HFFc6 (cell line): ENCODE measurements at regions not wholly inside any gene's neighbourhood (a gene's known extent, or its start where the extent isn't known, plus 50 kb on each side); places are given as distances from the start of the nearest gene placed in this dataset.
A peak's percentile ranks its signal among the peaks of the same experiment; 100 is the strongest.
"Not testable (repeated sequence)": the region's sequence is repeated elsewhere in the genome, so short reads cannot be mapped to it uniquely, and the experiment has no call there.

ENCODE experiments used
- DNase-seq: peaks from one replicate; pipeline ENCODE4 v3.0.0-alpha.2; 2018
- H3K27ac Mint-ChIP-seq: 2 replicates; pipeline ENCODE4 v1.8.0; 2020; ENCODE audit warnings: mild to moderate bottlenecking, mixed read lengths
- H3K27me3 Mint-ChIP-seq: 2 replicates; pipeline ENCODE4 v1.8.0; 2021; ENCODE audit warnings: mild to moderate bottlenecking, moderate library complexity, mixed read lengths; ENCODE audit not compliant: insufficient read depth
- H3K36me3 Mint-ChIP-seq: 2 replicates; pipeline ENCODE4 v1.8.0; 2021; ENCODE audit warnings: low read depth, mixed read lengths
- H3K4me1 Mint-ChIP-seq: 2 replicates; pipeline ENCODE4 v1.8.0; 2020; ENCODE audit warnings: low read depth, mixed read lengths
- H3K4me3 Mint-ChIP-seq: 2 replicates; pipeline ENCODE4 v1.8.0; 2020; ENCODE audit warnings: mild to moderate bottlenecking, moderate library complexity, mixed read lengths
- H3K9me3 Mint-ChIP-seq: 2 replicates; pipeline ENCODE4 v1.8.0; 2020; ENCODE audit warnings: mild to moderate bottlenecking, mixed read lengths
- TF ChIP-seq, protein P1 (sequence below): fragments of 200-600 bp; sonication (generic); IDR thresholded peaks from 2 replicates; pipeline ENCODE4 v1.5.0; 2021; ENCODE audit warnings: antibody characterized with exemption, mild to moderate bottlenecking

DNA sequence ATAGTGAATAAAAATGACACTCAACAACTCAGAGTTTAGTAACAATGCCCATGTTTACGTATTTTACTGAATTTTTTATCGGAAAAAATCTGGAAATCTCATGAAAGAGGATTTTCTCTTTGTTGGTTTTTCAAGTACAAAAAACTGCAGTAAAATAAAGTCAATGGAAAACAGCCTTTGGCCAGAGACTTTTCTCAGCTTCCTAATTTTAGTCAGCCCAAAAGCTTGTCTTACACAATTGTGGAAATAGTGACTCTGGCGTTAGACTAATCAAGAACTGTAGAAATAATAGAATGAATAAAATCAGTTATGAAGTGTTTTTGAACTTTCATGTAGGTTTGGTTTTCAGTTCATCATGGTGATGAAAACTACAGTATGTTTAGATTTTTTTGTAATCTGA is 234.7 kb downstream of the DKK2 start:
- DNase-seq = no peak

DNA sequence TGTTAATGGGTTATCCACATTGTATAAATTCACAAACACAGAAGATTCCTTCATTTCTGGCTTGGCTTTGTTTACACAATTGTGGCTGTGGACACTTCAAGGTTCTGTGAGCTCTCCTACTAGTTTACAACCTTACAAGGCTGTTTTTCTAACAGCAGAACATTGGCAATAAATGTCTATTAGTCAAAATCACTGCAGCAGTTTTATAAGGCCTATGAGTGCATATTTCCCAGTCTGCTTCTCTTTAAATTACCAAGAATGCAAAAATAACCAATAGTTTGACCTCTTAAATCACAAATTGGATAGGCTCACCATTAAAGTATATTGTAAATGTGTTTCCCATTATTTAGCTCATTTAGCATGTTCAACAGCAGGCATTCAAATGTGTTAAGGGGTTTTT is 239.2 kb downstream of the DKK2 start:
- Mint-ChIP-seq H3K27ac (no peak overlapping the region), H3K36me3 (no peaks in the 10 kb centered on the region), H3K4me3 (no peak overlapping the region), H3K9me3 (no peaks in the 10 kb centered on the region), H3K4me1 (peaks cover 8% of the 10 kb centered on the region), H3K27me3 (no peaks in the 10 kb centered on the region)
- peak; percentile 4 for DNase-seq
- TF ChIP-seq, protein P1, sequence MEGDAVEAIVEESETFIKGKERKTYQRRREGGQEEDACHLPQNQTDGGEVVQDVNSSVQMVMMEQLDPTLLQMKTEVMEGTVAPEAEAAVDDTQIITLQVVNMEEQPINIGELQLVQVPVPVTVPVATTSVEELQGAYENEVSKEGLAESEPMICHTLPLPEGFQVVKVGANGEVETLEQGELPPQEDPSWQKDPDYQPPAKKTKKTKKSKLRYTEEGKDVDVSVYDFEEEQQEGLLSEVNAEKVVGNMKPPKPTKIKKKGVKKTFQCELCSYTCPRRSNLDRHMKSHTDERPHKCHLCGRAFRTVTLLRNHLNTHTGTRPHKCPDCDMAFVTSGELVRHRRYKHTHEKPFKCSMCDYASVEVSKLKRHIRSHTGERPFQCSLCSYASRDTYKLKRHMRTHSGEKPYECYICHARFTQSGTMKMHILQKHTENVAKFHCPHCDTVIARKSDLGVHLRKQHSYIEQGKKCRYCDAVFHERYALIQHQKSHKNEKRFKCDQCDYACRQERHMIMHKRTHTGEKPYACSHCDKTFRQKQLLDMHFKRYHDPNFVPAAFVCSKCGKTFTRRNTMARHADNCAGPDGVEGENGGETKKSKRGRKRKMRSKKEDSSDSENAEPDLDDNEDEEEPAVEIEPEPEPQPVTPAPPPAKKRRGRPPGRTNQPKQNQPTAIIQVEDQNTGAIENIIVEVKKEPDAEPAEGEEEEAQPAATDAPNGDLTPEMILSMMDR = no peak

More for the DNA sequence above, 234.7 kb downstream of the DKK2 start:
- Mint-ChIP-seq H3K27me3 (no peaks in the 10 kb centered on the region; the same call in 1 of the 2 replicates), H3K4me3 (no peak overlapping the region), H3K4me1 (peaks cover 40% of the 10 kb centered on the region), H3K9me3 (no peaks in the 10 kb centered on the region), H3K27ac (no peak overlapping the region), H3K36me3 (no peaks in the 10 kb centered on the region)
- TF ChIP-seq, protein P1 = no peak

DNA sequence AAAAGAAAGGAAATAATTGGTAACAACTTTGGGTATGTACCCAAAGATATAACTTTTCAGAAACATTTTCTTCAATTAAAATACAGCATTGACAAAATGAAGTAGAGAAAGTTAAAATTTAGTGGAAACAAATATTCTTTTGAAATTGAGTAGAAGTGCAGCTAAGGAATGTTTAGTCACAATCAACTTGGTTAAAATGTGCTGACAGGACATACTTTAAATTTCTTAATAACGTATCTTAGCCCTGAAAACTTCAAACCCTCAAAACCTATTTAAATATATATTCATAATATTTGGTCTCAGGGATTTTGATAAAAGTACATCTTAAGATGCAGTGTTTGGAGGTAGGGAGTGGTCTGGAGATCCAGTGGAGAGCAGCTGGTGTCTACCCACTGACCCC is 240.8 kb downstream of the DKK2 start:
- no peak for DNase-seq
- TF ChIP-seq, protein P1 = no peak
- Mint-ChIP-seq H3K27ac (no peak overlapping the region), H3K9me3 (no peaks in the 10 kb centered on the region), H3K4me3 (no peak overlapping the region), H3K36me3 (no peaks in the 10 kb centered on the region), H3K4me1 (peaks cover 6% of the 10 kb centered on the region), H3K27me3 (no peaks in the 10 kb centered on the region)

DNA sequence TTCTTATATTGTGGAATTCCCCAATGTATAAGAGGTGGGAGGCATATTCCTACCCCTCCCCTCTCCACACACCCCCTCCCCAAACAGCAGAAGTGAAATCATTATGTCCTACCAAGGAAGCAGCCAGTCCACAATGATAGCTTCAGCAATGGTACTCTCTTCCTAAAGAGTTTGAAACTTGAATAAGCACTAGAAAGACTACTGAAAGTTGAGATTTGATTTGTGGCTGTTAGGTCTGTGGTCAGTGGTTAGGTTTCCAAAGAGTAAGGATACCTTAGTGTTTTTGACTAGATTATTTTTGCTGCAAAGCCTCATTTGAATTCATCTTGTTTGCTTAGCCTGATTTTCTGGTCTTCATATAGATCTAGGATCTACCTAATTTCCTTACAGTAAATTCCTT is 242.2 kb downstream of the DKK2 start:
- no peak for DNase-seq
- H3K36me3 Mint-ChIP-seq = no peaks in the 10 kb centered on the region
- no peaks in the 10 kb centered on the region for H3K9me3 Mint-ChIP-seq
- H3K27ac Mint-ChIP-seq = no peak overlapping the region
- peaks cover 6% of the 10 kb centered on the region for H3K4me1 Mint-ChIP-seq
- H3K4me3 Mint-ChIP-seq = no peak overlapping the region
- TF ChIP-seq, protein P1 = no peak
- no peaks in the 10 kb centered on the region for H3K27me3 Mint-ChIP-seq

DNA sequence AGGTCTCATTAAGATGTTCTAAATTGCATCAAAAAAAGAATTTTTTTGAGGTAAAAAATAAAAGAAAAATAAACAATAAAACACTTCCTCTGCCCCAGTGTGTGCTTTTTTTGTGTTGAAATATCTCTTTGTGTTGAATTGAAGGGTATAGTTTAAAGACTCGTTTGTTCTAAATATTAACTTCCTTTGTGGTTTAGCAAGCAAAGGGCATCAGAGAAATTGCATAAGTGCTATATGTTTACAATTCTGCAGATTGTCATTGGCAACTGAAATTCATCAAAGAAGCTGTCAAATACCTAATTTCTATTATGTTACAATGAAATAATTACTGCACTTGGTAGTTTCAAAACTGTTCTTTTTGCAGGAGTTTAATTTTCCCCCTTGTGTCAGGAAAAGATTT is 260.5 kb downstream of the DKK2 start:
- DNase-seq = no peak
- no peak overlapping the region for H3K4me3 Mint-ChIP-seq
- no peak overlapping the region for H3K27ac Mint-ChIP-seq
- TF ChIP-seq, protein P1 = no peak
- peaks cover 19% of the 10 kb centered on the region for H3K4me1 Mint-ChIP-seq
- no peaks in the 10 kb centered on the region for H3K36me3 Mint-ChIP-seq
- peaks cover 6% of the 10 kb centered on the region; the same call in 1 of the 2 replicates for H3K9me3 Mint-ChIP-seq
- H3K27me3 Mint-ChIP-seq = no peaks in the 10 kb centered on the region

DNA sequence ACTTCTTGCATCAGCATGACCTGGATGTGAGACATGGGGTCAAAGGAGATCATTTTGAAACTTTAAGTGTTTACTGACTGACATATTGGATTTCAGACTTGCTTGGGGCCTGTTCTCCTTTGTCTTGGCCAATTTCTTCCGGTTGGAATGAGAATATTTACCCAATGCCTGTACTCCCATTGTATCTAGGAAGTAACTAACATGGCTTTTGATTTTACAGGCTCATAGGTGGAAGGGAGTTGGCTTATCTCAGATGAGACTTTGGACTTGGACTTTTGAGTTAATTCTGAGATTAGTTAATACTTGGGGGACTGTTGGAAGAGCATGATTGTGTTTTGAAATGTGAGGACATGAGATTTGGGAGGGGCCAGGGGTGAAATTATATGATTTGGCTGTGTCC is 262.1 kb downstream of the DKK2 start:
- peaks cover 19% of the 10 kb centered on the region for H3K4me1 Mint-ChIP-seq
- H3K36me3 Mint-ChIP-seq, DNase-seq, H3K4me3 Mint-ChIP-seq, H3K27ac Mint-ChIP-seq, H3K27me3 Mint-ChIP-seq: not testable (repeated sequence)
- peaks cover 11% of the 10 kb centered on the region; the same call in 1 of the 2 replicates for H3K9me3 Mint-ChIP-seq
